SK-N-SH (cell line): ENCODE measurements at regions not wholly inside any gene's neighbourhood (a gene's known extent, or its start where the extent isn't known, plus 50 kb on each side); places are given as distances from the start of the nearest gene placed in this dataset.

Source experiments
- CTCF ChIA-PET: fragments of 300-600, 350-600 bp; formaldehyde crosslinking; extraction: SDS; loops from one replicate; lab custom pipeline; 2021; lab: Yijun Ruan, JAX
- POLR2A ChIA-PET: fragments of 350-600 bp; sonication (Branson Sonifier 250); formaldehyde crosslinking; extraction: SDS; loops from one replicate; lab custom pipeline; 2020; ENCODE audit warnings: antibody characterized with exemption, inconsistent platforms; lab: Yijun Ruan, JAX
- DNase-seq: peaks from one replicate; pipeline ENCODE4 v3.0.0; 2012
- H2AFZ ChIP-seq: fragments of 200-600 bp; sonication (generic); 2 replicates; pipeline ENCODE4 v1.8.1; 2016; ENCODE audit warnings: antibody characterized with exemption, mild to moderate bottlenecking, low read depth
- H3F3A ChIP-seq: fragments of 200-600 bp; sonication (generic); replicated peaks from 2 replicates; pipeline ENCODE3; 2016; ENCODE audit warnings: antibody characterized with exemption, mild to moderate bottlenecking; ENCODE audit not compliant: insufficient read depth
- H3K27ac ChIP-seq, 2 experiments: fragments of 200-500 bp in 1 of 2; fragments of 200-600 bp in 1 of 2; sonication (Bioruptor generic) in 1 of 2; sonication (generic), shearing (Covaris generic) in 1 of 2; 2 replicates each; pipeline versions ENCODE4 v1.5.1 to v1.6.1; 2014 to 2016; ENCODE audit warnings: low read depth in 2 of 2, inconsistent platforms in 1 of 2, low read length in 1 of 2, mild to moderate bottlenecking in 1 of 2, mixed read lengths in 1 of 2
- H3K27me3 ChIP-seq: fragments of 200-600 bp; sonication (generic), shearing (Covaris generic); 2 replicates; pipeline ENCODE4 v1.6.1; 2016; ENCODE audit warnings: mixed run types; ENCODE audit not compliant: insufficient read depth
- H3K36me3 ChIP-seq, 2 experiments: fragments of 200-500 bp in 1 of 2; fragments of 200-600 bp in 1 of 2; sonication (Bioruptor generic) in 1 of 2; sonication (generic) in 1 of 2; replicated peaks in 1 of 2; 2 replicates each; pipeline versions ENCODE3 to v1.5.1; 2014 to 2016; ENCODE audit warnings: low read length in 1 of 2, mild to moderate bottlenecking in 1 of 2; ENCODE audit not compliant: insufficient read depth in 2 of 2, control insufficient read depth in 1 of 2
- H3K4me1 ChIP-seq, 2 experiments: fragments of 200-500 bp in 1 of 2; fragments of 200-600 bp in 1 of 2; sonication (Bioruptor generic) in 1 of 2; sonication (generic), shearing (Covaris generic) in 1 of 2; 2 replicates each; pipeline versions ENCODE4 v1.5.1 to v1.6.1; 2014 to 2016; ENCODE audit warnings: low read depth in 1 of 2, low read length in 1 of 2, mixed run types in 1 of 2; ENCODE audit not compliant: insufficient read depth in 2 of 2, control insufficient read depth in 1 of 2
- H3K4me2 ChIP-seq: fragments of 200-600 bp; sonication (generic), shearing (Covaris generic); 2 replicates; pipeline ENCODE4 v1.6.1; 2017; ENCODE audit warnings: mixed run types
- H3K4me3 ChIP-seq, 2 experiments: fragments of 200-500 bp in 1 of 2; fragments of 200-600 bp in 1 of 2; sonication (Bioruptor generic) in 1 of 2; sonication (generic), shearing (Covaris generic) in 1 of 2; 2 replicates each; pipeline versions ENCODE4 v1.5.1 to v1.8.1; 2014 to 2016; ENCODE audit warnings: low read depth in 2 of 2, inconsistent platforms in 1 of 2, low read length in 1 of 2, mild to moderate bottlenecking in 1 of 2, mixed read lengths in 1 of 2, moderate library complexity in 1 of 2
- H3K79me2 ChIP-seq: fragments of 200-600 bp; sonication (generic); 2 replicates; pipeline ENCODE4 v1.8.1; 2017; ENCODE audit warnings: mild to moderate bottlenecking; ENCODE audit not compliant: insufficient read depth
- H3K9ac ChIP-seq: fragments of 200-600 bp; sonication (generic); 2 replicates; pipeline ENCODE4 v1.6.1; 2017; ENCODE audit warnings: mixed run types
- H3K9me2 ChIP-seq: fragments of 200-600 bp; sonication (generic); 2 replicates; pipeline ENCODE4 v1.6.1; 2017; ENCODE audit warnings: mixed run types
- H3K9me3 ChIP-seq: fragments of 200-600 bp; sonication (generic); 2 replicates; pipeline ENCODE4 v1.6.1; 2017; ENCODE audit warnings: mixed run types, mild to moderate bottlenecking, moderate library complexity
- H4K20me1 ChIP-seq: fragments of 200-600 bp; sonication (generic); 2 replicates; pipeline ENCODE4 v1.6.1; 2017; ENCODE audit warnings: mild to moderate bottlenecking, mixed run types; ENCODE audit not compliant: insufficient read depth
- EZH2phosphoT487 ChIP-seq: fragments of 200-600 bp; sonication (generic); IDR thresholded peaks from 2 replicates; pipeline ENCODE4 v1.6.1; 2017; ENCODE audit warnings: low read depth, mixed run types, mild to moderate bottlenecking, antibody characterized with exemption, moderate library complexity, borderline replicate concordance
- FOXJ3 ChIP-seq: sonication (generic); formaldehyde crosslinking; IDR thresholded peaks from 2 replicates; pipeline ENCODE4 v1.5.1; 2020; ENCODE audit warnings: mild to moderate bottlenecking, missing genetic modification reagents
- IRF3 ChIP-seq: fragments of 150-350 bp; IDR thresholded peaks from 2 replicates; pipeline ENCODE4 v1.6.1; 2016; ENCODE audit warnings: mild to moderate bottlenecking, low read depth, low read length
- POLR2AphosphoS5 ChIP-seq: IDR thresholded peaks from 2 replicates; pipeline ENCODE4 v1.6.1; 2012; ENCODE audit warnings: low read depth, low read length
- REST ChIP-seq: IDR thresholded peaks from 2 replicates; pipeline ENCODE4 v1.6.1; 2012; ENCODE audit warnings: mild to moderate bottlenecking, low read depth, low read length, moderate library complexity
- TCF12 ChIP-seq: IDR thresholded peaks from 2 replicates; pipeline ENCODE4 v1.4.0; 2012
- WGBS: methylation state at CpG from one replicate; pipeline ENCODE4 v1.1.6; 2017; ENCODE audit warnings: low lambda C conversion rate; 5-methylcytosine and 5-hydroxymethylcytosine counted together

- TF ChIP-seq REST: no peak
Observed at GRCh38 chr2:187266645-187267044, 181.4 kb downstream of the CALCRL start (continued).

GRCh38 chr2:187266147-187266546 is 181.9 kb downstream of the CALCRL start:
- TF ChIP-seq REST: no peak
- no peak for TF ChIP-seq TCF12
- no peak for TF ChIP-seq IRF3
- TF ChIP-seq FOXJ3 (CRISPR knock-in tag): no peak
- no peak for TF ChIP-seq POLR2AphosphoS5
- Histone ChIP-seq H2AFZ (no peak overlapping the region), H4K20me1 (no peaks in the 10 kb centered on the region), H3K4me3 (no peak overlapping the region), H3K27ac (no peak overlapping the region), H3K4me2 (no peak overlapping the region), H3K9ac (no peak overlapping the region), H3K27me3 (no peaks in the 10 kb centered on the region), H3K4me1 (no peaks in the 10 kb centered on the region), H3K9me3 (no peaks in the 10 kb centered on the region), H3K9me2 (no peaks in the 10 kb centered on the region; the same call in 1 of the 2 replicates), H3F3A (no peaks in the 10 kb centered on the region), H3K79me2 (no peaks in the 10 kb centered on the region), H3K36me3 (no peaks in the 10 kb centered on the region)
- CTCF ChIA-PET: no interaction called here
- no peak for DNase-seq
- WGBS: 88% methylated on average over 2 of the region's 2 CpGs
- POLR2A ChIA-PET: no interaction called here

- ChIA-PET CTCF (no interaction called here), POLR2A (no interaction called here)
- TF ChIP-seq IRF3: no peak
- TF ChIP-seq EZH2phosphoT487: no peak
- Histone ChIP-seq H4K20me1 (no peaks in the 10 kb centered on the region), H3K9ac (no peak overlapping the region), H3K4me2 (no peak overlapping the region), H3K79me2 (no peaks in the 10 kb centered on the region), H3K9me3 (no peaks in the 10 kb centered on the region), H3K4me3 (no peak overlapping the region), H3K4me1 (no peaks in the 10 kb centered on the region), H2AFZ (peak overlapping the region; percentile 27), H3K27ac (no peak overlapping the region), H3K27me3 (no peaks in the 10 kb centered on the region), H3K9me2 (no peaks in the 10 kb centered on the region), H3K36me3 (no peaks in the 10 kb centered on the region), H3F3A (no peaks in the 10 kb centered on the region)
- no peak for DNase-seq
- 37% methylated on average over 1 of the region's 1 CpG for WGBS
Observed at GRCh38 chr2:187264612-187265011, 183.4 kb downstream of the CALCRL start.
